ENCODE measurements at regions not wholly inside any gene's neighbourhood (a gene's known extent, or its start where the extent isn't known, plus 50 kb on each side); places are given as distances from the start of the nearest gene placed in this dataset.

DNA sequence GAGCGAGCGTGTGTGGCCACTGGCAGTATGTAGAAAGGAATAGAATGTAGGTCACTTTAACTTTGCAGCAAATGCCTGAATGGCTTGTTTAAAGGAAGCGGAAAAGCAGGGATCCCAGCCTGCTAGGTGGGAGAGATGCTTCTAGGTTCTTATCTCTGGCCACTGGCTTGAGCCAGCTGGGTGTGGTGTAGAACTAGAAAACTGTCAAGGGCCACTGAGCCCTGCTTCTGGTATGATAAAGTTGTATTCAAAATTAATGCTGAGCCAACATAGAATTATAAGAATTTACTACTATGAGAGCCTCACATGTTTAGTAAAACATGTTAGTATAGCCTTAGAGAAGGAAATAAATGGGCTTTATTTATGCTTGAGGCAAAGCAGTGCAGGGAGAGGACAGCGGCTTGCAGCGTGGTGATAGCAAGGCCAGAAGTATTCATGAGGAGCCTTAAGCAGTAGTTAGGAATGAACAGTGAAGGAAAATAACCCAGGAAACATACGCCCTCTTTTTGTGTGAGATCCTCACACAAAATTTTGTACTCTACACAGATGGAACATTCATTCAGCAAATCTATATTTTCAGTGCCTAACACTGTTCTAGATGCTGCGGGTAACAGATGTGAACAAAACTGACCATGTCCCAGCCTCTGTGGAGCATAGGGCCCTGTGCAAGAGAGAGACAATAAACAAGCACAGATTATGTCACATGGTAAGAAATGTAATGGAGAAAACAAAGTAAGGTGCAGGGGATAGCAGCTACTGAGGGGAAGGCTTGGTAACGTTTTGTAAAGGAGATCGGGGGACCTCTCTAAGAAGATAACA, 863.2 kb downstream of the DIAPH3 start:
- TF ChIP-seq, protein P1, sequence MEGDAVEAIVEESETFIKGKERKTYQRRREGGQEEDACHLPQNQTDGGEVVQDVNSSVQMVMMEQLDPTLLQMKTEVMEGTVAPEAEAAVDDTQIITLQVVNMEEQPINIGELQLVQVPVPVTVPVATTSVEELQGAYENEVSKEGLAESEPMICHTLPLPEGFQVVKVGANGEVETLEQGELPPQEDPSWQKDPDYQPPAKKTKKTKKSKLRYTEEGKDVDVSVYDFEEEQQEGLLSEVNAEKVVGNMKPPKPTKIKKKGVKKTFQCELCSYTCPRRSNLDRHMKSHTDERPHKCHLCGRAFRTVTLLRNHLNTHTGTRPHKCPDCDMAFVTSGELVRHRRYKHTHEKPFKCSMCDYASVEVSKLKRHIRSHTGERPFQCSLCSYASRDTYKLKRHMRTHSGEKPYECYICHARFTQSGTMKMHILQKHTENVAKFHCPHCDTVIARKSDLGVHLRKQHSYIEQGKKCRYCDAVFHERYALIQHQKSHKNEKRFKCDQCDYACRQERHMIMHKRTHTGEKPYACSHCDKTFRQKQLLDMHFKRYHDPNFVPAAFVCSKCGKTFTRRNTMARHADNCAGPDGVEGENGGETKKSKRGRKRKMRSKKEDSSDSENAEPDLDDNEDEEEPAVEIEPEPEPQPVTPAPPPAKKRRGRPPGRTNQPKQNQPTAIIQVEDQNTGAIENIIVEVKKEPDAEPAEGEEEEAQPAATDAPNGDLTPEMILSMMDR (conservative IDR thresholded peaks at IDR 0.05; ENCODE audit: low read depth, low read length): no peak
- no peak for TF ChIP-seq EZH2 (IDR thresholded peaks at IDR 0.05; ENCODE audit: borderline replicate concordance, low read depth, low read length, poor library complexity, severe bottlenecking)

Data from A673 (cell line).